ENCODE measurements at regions not wholly inside any gene's neighbourhood (a gene's known extent, or its start where the extent isn't known, plus 50 kb on each side); places are given as distances from the start of the nearest gene placed in this dataset.
"Not testable (repeated sequence)": the region's sequence is repeated elsewhere in the genome, so short reads cannot be mapped to it uniquely, and the experiment has no call there.

GRCh38 chr1:221029981-221030649 is 150.9 kb downstream of the HLX start:
- no peak for DNase-seq

- DNase-seq: no peak
These were observed 151.7 kb downstream of the HLX start for GRCh38 chr1:221030990-221031389.

- DNase-seq: no peak
These were observed 152.4 kb downstream of the HLX start for GRCh38 chr1:221031458-221032203.

- DNase-seq: no peak
These were observed 153.0 kb downstream of the HLX start for GRCh38 chr1:221032204-221032585.

GRCh38 chr1:221032637-221033280 is 153.5 kb downstream of the HLX start:
- no peak for DNase-seq

- no peak for DNase-seq
These were observed 156.5 kb downstream of the HLX start for GRCh38 chr1:221035662-221036153.

GRCh38 chr1:221039616-221040015 is 160.4 kb downstream of the HLX start:
- no peak for DNase-seq

GRCh38 chr1:221040101-221040500 is 160.9 kb downstream of the HLX start:
- no peak for DNase-seq

GRCh38 chr1:221040691-221041285 is 161.5 kb downstream of the HLX start:
- no peak for DNase-seq

GRCh38 chr1:221044538-221044937 is 165.3 kb downstream of the HLX start:
- DNase-seq: no peak

GRCh38 chr1:221045151-221045550 is 165.9 kb downstream of the HLX start:
- DNase-seq: no peak

- DNase-seq: no peak
These were observed 166.9 kb downstream of the HLX start for GRCh38 chr1:221045842-221046831.

- not testable (repeated sequence) for DNase-seq
These were observed 172.1 kb downstream of the HLX start for GRCh38 chr1:221051391-221051790.

- DNase-seq: no peak
These were observed 174.6 kb downstream of the HLX start for GRCh38 chr1:221053889-221054288.

GRCh38 chr1:221059506-221059905 is 180.3 kb downstream of the HLX start:
- no peak for DNase-seq

GRCh38 chr1:221063651-221064050 is 184.4 kb downstream of the HLX start:
- no peak for DNase-seq

- DNase-seq: no peak
These were observed 187.2 kb downstream of the HLX start for GRCh38 chr1:221066351-221067001.

- no peak for DNase-seq
These were observed 188.5 kb downstream of the HLX start for GRCh38 chr1:221067721-221068120.

GRCh38 chr1:221069178-221069903 is 190.1 kb downstream of the HLX start:
- no peak for DNase-seq

- no peak for DNase-seq
These were observed 190.7 kb downstream of the HLX start for GRCh38 chr1:221069986-221070385.

- DNase-seq: no peak
These were observed 192.5 kb downstream of the HLX start for GRCh38 chr1:221071777-221072176.

Data from CD4-positive, alpha-beta T cell treated with Interleukin-21 for 1 hour (primary cell).